Loucy (cell line): ENCODE measurements at regions not wholly inside any gene's neighbourhood (a gene's known extent, or its start where the extent isn't known, plus 50 kb on each side); places are given as distances from the start of the nearest gene placed in this dataset.
"Not testable (repeated sequence)": the region's sequence is repeated elsewhere in the genome, so short reads cannot be mapped to it uniquely, and the experiment has no call there.

Experiments used
- H2AFZ ChIP-seq: fragments of 200-600 bp; sonication (generic); 2 replicates; pipeline ENCODE4 v1.6.0; 2016; ENCODE audit warnings: antibody characterized with exemption, mild to moderate bottlenecking, low read length, moderate library complexity
- H3F3A ChIP-seq: fragments of 200-600 bp; 2 replicates; pipeline ENCODE4 v1.6.0; 2016; ENCODE audit warnings: antibody characterized with exemption, low read depth, mild to moderate bottlenecking
- H3K27me3 ChIP-seq: fragments of 200-600 bp; sonication (generic); 2 replicates; pipeline ENCODE4 v1.6.1; 2014; ENCODE audit warnings: low read length, mild to moderate bottlenecking; ENCODE audit not compliant: insufficient read depth, poor library complexity, severe bottlenecking
- H3K36me3 ChIP-seq: fragments of 200-600 bp; sonication (generic); 2 replicates; pipeline ENCODE4 v1.6.1; 2016; ENCODE audit warnings: low read length; ENCODE audit not compliant: insufficient read depth
- H3K4me1 ChIP-seq: fragments of 200-600 bp; sonication (generic); 2 replicates; pipeline ENCODE4 v1.5.1; 2014; ENCODE audit warnings: low read length, mild to moderate bottlenecking; ENCODE audit not compliant: insufficient read depth, poor library complexity, severe bottlenecking
- H3K4me2 ChIP-seq: fragments of 200-600 bp; sonication (generic); 2 replicates; pipeline ENCODE4 v1.6.0; 2014; ENCODE audit warnings: antibody characterized with exemption, low read length, low read depth, mild to moderate bottlenecking; ENCODE audit not compliant: poor library complexity, severe bottlenecking
- H3K4me3 ChIP-seq: fragments of 200-600 bp; sonication (generic); 2 replicates; pipeline ENCODE4 v1.5.1; 2014; ENCODE audit warnings: low read length, mild to moderate bottlenecking, mixed read lengths; ENCODE audit not compliant: poor library complexity, severe bottlenecking
- H3K79me2 ChIP-seq: fragments of 200-600 bp; sonication (generic); 2 replicates; pipeline ENCODE4 v1.6.1; 2014; ENCODE audit warnings: low read length; ENCODE audit not compliant: insufficient read depth
- H3K9ac ChIP-seq: fragments of 200-600 bp; sonication (generic); 2 replicates; pipeline ENCODE4 v1.6.0; 2014; ENCODE audit warnings: mild to moderate bottlenecking, low read depth, low read length, moderate library complexity; ENCODE audit not compliant: poor library complexity, severe bottlenecking
- H3K9me2 ChIP-seq: fragments of 200-600 bp; sonication (generic); replicated peaks from 2 replicates; pipeline ENCODE4 v1.6.1; 2016; ENCODE audit warnings: low read depth, low read length, mixed read lengths
- H3K9me3 ChIP-seq: fragments of 200-600 bp; sonication (generic); 2 replicates; pipeline ENCODE4 v1.6.1; 2014; ENCODE audit warnings: mild to moderate bottlenecking, antibody characterized with exemption, low read length, low read depth; ENCODE audit not compliant: insufficient read depth
- H4K20me1 ChIP-seq: fragments of 200-600 bp; sonication (generic); 2 replicates; pipeline ENCODE4 v1.6.0; 2014; ENCODE audit warnings: antibody characterized with exemption, low read length, mild to moderate bottlenecking; ENCODE audit not compliant: insufficient read depth, poor library complexity, severe bottlenecking
- CTCF ChIP-seq: fragments of 200-600 bp; sonication (generic); conservative IDR thresholded peaks from 2 replicates; pipeline ENCODE4 v1.5.1; 2014; ENCODE audit warnings: mild to moderate bottlenecking, antibody characterized with exemption, low read length
- EZH2phosphoT487 ChIP-seq: fragments of 200-600 bp; IDR thresholded peaks from 2 replicates; pipeline ENCODE4 v1.6.1; 2018; ENCODE audit warnings: antibody characterized with exemption, mild to moderate bottlenecking, moderate library complexity, borderline replicate concordance

GRCh38 chr1:163983097-163983496, 575.9 kb upstream of the PBX1 start:
- Histone ChIP-seq H4K20me1 (no peaks in the 10 kb centered on the region), H3K4me2 (no peak overlapping the region), H3K36me3 (no peaks in the 10 kb centered on the region), H3K4me3 (no peak overlapping the region), H3K9ac (no peak overlapping the region), H2AFZ (no peak overlapping the region), H3K4me1 (no peaks in the 10 kb centered on the region), H3K9me3 (no peaks in the 10 kb centered on the region), H3K9me2 (no peaks in the 10 kb centered on the region), H3K79me2 (no peaks in the 10 kb centered on the region), H3F3A (no peaks in the 10 kb centered on the region), H3K27me3 (no peaks in the 10 kb centered on the region)
- TF ChIP-seq EZH2phosphoT487, result no peak

GRCh38 chr1:163985700-163986099, 573.3 kb upstream of the PBX1 start:
- H3K9ac ChIP-seq, result no peak overlapping the region
- H3K4me2 ChIP-seq, result no peak overlapping the region
- no peaks in the 10 kb centered on the region for H4K20me1 ChIP-seq
- TF ChIP-seq CTCF, result no peak
- TF ChIP-seq EZH2phosphoT487, result no peak
- no peaks in the 10 kb centered on the region for H3K4me1 ChIP-seq
- H3K9me3 ChIP-seq, result no peaks in the 10 kb centered on the region
- no peaks in the 10 kb centered on the region for H3K79me2 ChIP-seq
- H2AFZ ChIP-seq, result no peak overlapping the region
- H3F3A ChIP-seq, result no peaks in the 10 kb centered on the region
- H3K27me3 ChIP-seq, result no peaks in the 10 kb centered on the region
- no peaks in the 10 kb centered on the region for H3K36me3 ChIP-seq
- no peaks in the 10 kb centered on the region for H3K9me2 ChIP-seq
- H3K4me3 ChIP-seq, result no peak overlapping the region

- H3K36me3 ChIP-seq, result no peaks in the 10 kb centered on the region
- no peaks in the 10 kb centered on the region for H3K27me3 ChIP-seq
- no peak overlapping the region for H2AFZ ChIP-seq
- H3F3A ChIP-seq, result no peaks in the 10 kb centered on the region
- H3K4me2 ChIP-seq, result no peak overlapping the region
- TF ChIP-seq EZH2phosphoT487 (no peak), CTCF (no peak)
- H3K9me2 ChIP-seq, result no peaks in the 10 kb centered on the region
- H4K20me1 ChIP-seq, result no peaks in the 10 kb centered on the region
- H3K79me2 ChIP-seq, result no peaks in the 10 kb centered on the region
- no peak overlapping the region for H3K4me3 ChIP-seq
- H3K9ac ChIP-seq, result no peak overlapping the region
- H3K9me3 ChIP-seq, result no peaks in the 10 kb centered on the region
- no peaks in the 10 kb centered on the region for H3K4me1 ChIP-seq
Observed at GRCh38 chr1:163999131-163999530, 559.9 kb upstream of the PBX1 start.

- not testable (repeated sequence) for H3K9me3 ChIP-seq
Observed at GRCh38 chr1:164006186-164006585, 552.8 kb upstream of the PBX1 start.

More at GRCh38 chr1:164006186-164006585, 552.8 kb upstream of the PBX1 start:
- H3K9me2 ChIP-seq, H4K20me1 ChIP-seq, H3K4me2 ChIP-seq, H3K4me1 ChIP-seq, H3K4me3 ChIP-seq, H3K79me2 ChIP-seq, H3F3A ChIP-seq, H3K9ac ChIP-seq, H2AFZ ChIP-seq, H3K27me3 ChIP-seq, H3K36me3 ChIP-seq: not testable (repeated sequence)
